Endothelial cell of hepatic sinusoid (primary cell): ENCODE measurements at regions not wholly inside any gene's neighbourhood (a gene's known extent, or its start where the extent isn't known, plus 50 kb on each side); places are given as distances from the start of the nearest gene placed in this dataset.

ENCODE experiments used
- in situ Hi-C: cut with HindIII; loops from 2 replicates; pipeline ENCODE4 v1.10.0; 2017; ENCODE audit warnings: low sequenced_read_pairs

GRCh38 chr15:29880886-29881285 lies 58.6 kb upstream of the TJP1 start:
- in situ Hi-C loops, result no loop called here

- in situ Hi-C loops, result no loop called here
Observed at GRCh38 chr15:29880341-29880740, 58.1 kb upstream of the TJP1 start.

- in situ Hi-C loops, result no loop called here
Observed at GRCh38 chr15:29874977-29875376, 52.7 kb upstream of the TJP1 start.

- in situ Hi-C loops, result no loop called here
Observed at GRCh38 chr15:29873947-29874411, 51.7 kb upstream of the TJP1 start.

- in situ Hi-C loops, result no loop called here
Observed at GRCh38 chr15:29873264-29873663, 51.0 kb upstream of the TJP1 start.

- in situ Hi-C loops, result no loop called here
Observed at GRCh38 chr15:29872716-29873115, 50.4 kb upstream of the TJP1 start.
